Smooth muscle cell (in vitro differentiated cells): ENCODE measurements at regions not wholly inside any gene's neighbourhood (a gene's known extent, or its start where the extent isn't known, plus 50 kb on each side); places are given as distances from the start of the nearest gene placed in this dataset.

Experiments used
- DNase-seq: peaks from one replicate; lab custom pipeline; 2025; ENCODE audit not compliant: unreplicated experiment; lab: John Stamatoyannopoulos, UW
- H2AFZ ChIP-seq: fragments of 200-600 bp; sonication (generic); 2 replicates; pipeline ENCODE4 v1.6.0; 2016; ENCODE audit warnings: antibody characterized with exemption, low read depth, mild to moderate bottlenecking
- H3F3A ChIP-seq: fragments of 200-600 bp; sonication (generic); 2 replicates; pipeline ENCODE4 v1.6.0; 2017; ENCODE audit warnings: antibody characterized with exemption, low read depth
- H3K27ac ChIP-seq: fragments of 200-600 bp; sonication (generic); 2 replicates; pipeline ENCODE4 v1.5.1; 2016; ENCODE audit warnings: low read depth, mild to moderate bottlenecking
- H3K27me3 ChIP-seq: fragments of 200-600 bp; sonication (generic); 2 replicates; pipeline ENCODE4 v1.6.1; 2016; ENCODE audit warnings: low read depth, mild to moderate bottlenecking
- H3K36me3 ChIP-seq: fragments of 200-600 bp; sonication (generic); 2 replicates; pipeline ENCODE4 v1.5.1; 2016; ENCODE audit warnings: low read depth
- H3K4me1 ChIP-seq: fragments of 200-600 bp; sonication (generic); 2 replicates; pipeline ENCODE4 v1.5.1; 2016; ENCODE audit warnings: low read depth
- H3K4me2 ChIP-seq: fragments of 200-600 bp; sonication (generic); 2 replicates; pipeline ENCODE4 v1.6.0; 2016; ENCODE audit warnings: mild to moderate bottlenecking
- H3K4me3 ChIP-seq: fragments of 200-600 bp; sonication (generic); 2 replicates; pipeline ENCODE4 v1.5.1; 2016; ENCODE audit warnings: mild to moderate bottlenecking
- H3K79me2 ChIP-seq: fragments of 200-600 bp; sonication (generic); 2 replicates; pipeline ENCODE4 v1.6.0; 2016; ENCODE audit warnings: low read depth, mild to moderate bottlenecking
- H3K9ac ChIP-seq: fragments of 200-600 bp; sonication (generic); 2 replicates; pipeline ENCODE4 v1.6.0; 2016; ENCODE audit warnings: low read depth
- H3K9me3 ChIP-seq: fragments of 200-600 bp; sonication (generic); replicated peaks from 2 replicates; pipeline ENCODE4 v1.5.1; 2016; ENCODE audit warnings: low read depth
- H4K20me1 ChIP-seq: fragments of 200-600 bp; sonication (generic); 2 replicates; pipeline ENCODE4 v1.6.0; 2016; ENCODE audit warnings: low read depth
- WGBS: methylation state at CpG from one replicate; pipeline ENCODE4 v1.1.7; 2016; ENCODE audit warnings: low lambda C conversion rate; 5-methylcytosine and 5-hydroxymethylcytosine counted together
- TF ChIP-seq, protein P1 (sequence below): fragments of 200-600 bp; sonication (generic); IDR thresholded peaks from 2 replicates; pipeline ENCODE4 v1.5.1; 2017; ENCODE audit warnings: borderline replicate concordance, mild to moderate bottlenecking, antibody characterized with exemption; ENCODE audit not compliant: insufficient read depth, poor library complexity, severe bottlenecking

- Histone ChIP-seq H3K36me3 (no peaks in the 10 kb centered on the region), H3K27me3 (no peaks in the 10 kb centered on the region), H3K27ac (no peak overlapping the region), H3K4me2 (no peak overlapping the region), H3K4me3 (no peak overlapping the region), H3K9me3 (peaks cover 7% of the 10 kb centered on the region), H3K79me2 (no peaks in the 10 kb centered on the region), H3F3A (no peaks in the 10 kb centered on the region), H2AFZ (no peak overlapping the region), H3K4me1 (no peaks in the 10 kb centered on the region), H3K9ac (no peak overlapping the region), H4K20me1 (no peaks in the 10 kb centered on the region)
- no peak for DNase-seq
- TF ChIP-seq, protein P1, sequence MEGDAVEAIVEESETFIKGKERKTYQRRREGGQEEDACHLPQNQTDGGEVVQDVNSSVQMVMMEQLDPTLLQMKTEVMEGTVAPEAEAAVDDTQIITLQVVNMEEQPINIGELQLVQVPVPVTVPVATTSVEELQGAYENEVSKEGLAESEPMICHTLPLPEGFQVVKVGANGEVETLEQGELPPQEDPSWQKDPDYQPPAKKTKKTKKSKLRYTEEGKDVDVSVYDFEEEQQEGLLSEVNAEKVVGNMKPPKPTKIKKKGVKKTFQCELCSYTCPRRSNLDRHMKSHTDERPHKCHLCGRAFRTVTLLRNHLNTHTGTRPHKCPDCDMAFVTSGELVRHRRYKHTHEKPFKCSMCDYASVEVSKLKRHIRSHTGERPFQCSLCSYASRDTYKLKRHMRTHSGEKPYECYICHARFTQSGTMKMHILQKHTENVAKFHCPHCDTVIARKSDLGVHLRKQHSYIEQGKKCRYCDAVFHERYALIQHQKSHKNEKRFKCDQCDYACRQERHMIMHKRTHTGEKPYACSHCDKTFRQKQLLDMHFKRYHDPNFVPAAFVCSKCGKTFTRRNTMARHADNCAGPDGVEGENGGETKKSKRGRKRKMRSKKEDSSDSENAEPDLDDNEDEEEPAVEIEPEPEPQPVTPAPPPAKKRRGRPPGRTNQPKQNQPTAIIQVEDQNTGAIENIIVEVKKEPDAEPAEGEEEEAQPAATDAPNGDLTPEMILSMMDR = no peak
These were observed 323.9 kb upstream of the FAM241A start for GRCh38 chr4:111821342-111821741.

DNA sequence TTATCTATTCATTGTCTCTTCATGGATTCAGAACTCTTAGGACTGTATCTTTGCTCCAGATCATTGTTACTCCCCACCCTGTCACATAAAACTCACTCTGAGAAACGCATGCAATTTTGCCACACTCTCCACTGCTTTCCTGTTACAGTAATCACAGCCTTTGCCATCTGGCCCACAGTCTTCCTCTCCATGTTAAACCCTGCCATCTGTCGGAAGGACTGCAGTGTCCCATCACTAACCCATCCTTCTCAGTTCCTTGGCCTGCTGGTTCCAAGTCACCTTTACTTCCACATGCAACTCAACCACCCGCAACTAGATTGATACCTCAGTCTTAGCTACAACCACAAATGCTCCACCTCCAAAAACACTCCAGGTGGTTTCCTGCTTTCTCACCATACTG, 308.7 kb upstream of the FAM241A start:
- H3K4me3 ChIP-seq = no peak overlapping the region
- TF ChIP-seq, protein P1 = no peak
- H3K9ac ChIP-seq = no peak overlapping the region
- no peaks in the 10 kb centered on the region for H3K27me3 ChIP-seq
- 76% methylated on average over 3 of the region's 3 CpGs for WGBS
- no peak overlapping the region for H2AFZ ChIP-seq
- H3K79me2 ChIP-seq = no peaks in the 10 kb centered on the region
- peaks cover 6% of the 10 kb centered on the region for H3K4me1 ChIP-seq
- peaks cover 4% of the 10 kb centered on the region for H3F3A ChIP-seq
- no peaks in the 10 kb centered on the region for H3K36me3 ChIP-seq
- H3K27ac ChIP-seq = no peak overlapping the region
- DNase-seq = no peak
- no peaks in the 10 kb centered on the region for H4K20me1 ChIP-seq
- H3K4me2 ChIP-seq = no peak overlapping the region
- no peaks in the 10 kb centered on the region for H3K9me3 ChIP-seq

GRCh38 chr4:111837761-111838160, 307.5 kb upstream of the FAM241A start:
- H3K36me3 ChIP-seq = no peaks in the 10 kb centered on the region
- TF ChIP-seq, protein P1 = no peak

GRCh38 chr4:111838406-111838930, 306.8 kb upstream of the FAM241A start:
- Histone ChIP-seq H3K9ac (no peak overlapping the region), H3K4me3 (no peak overlapping the region), H3K36me3 (no peaks in the 10 kb centered on the region), H3K79me2 (no peaks in the 10 kb centered on the region), H3K27ac (no peak overlapping the region), H3K4me1 (peaks cover 6% of the 10 kb centered on the region), H3F3A (peaks cover 4% of the 10 kb centered on the region), H3K9me3 (no peaks in the 10 kb centered on the region), H2AFZ (no peak overlapping the region), H3K4me2 (no peak overlapping the region), H4K20me1 (no peaks in the 10 kb centered on the region), H3K27me3 (no peaks in the 10 kb centered on the region)
- DNase-seq = no peak
- TF ChIP-seq, protein P1 = no peak
- WGBS = 69% methylated on average over 4 of the region's 4 CpGs

More at GRCh38 chr4:111837761-111838160, 307.5 kb upstream of the FAM241A start:
- Histone ChIP-seq H3K4me1 (peaks cover 6% of the 10 kb centered on the region), H3K9me3 (no peaks in the 10 kb centered on the region), H3K9ac (no peak overlapping the region), H3K27me3 (no peaks in the 10 kb centered on the region), H4K20me1 (no peaks in the 10 kb centered on the region), H3K4me3 (no peak overlapping the region), H3K27ac (no peak overlapping the region), H3K79me2 (no peaks in the 10 kb centered on the region), H2AFZ (no peak overlapping the region), H3K4me2 (no peak overlapping the region), H3F3A (peaks cover 4% of the 10 kb centered on the region)
- WGBS = 76% methylated on average over 2 of the region's 2 CpGs
- no peak for DNase-seq
